GM19240 (cell line): ENCODE measurements at regions not wholly inside any gene's neighbourhood (a gene's known extent, or its start where the extent isn't known, plus 50 kb on each side); places are given as distances from the start of the nearest gene placed in this dataset.

Experiments used
- DNase-seq: peaks from one replicate; pipeline ENCODE4 v3.0.0; 2011; ENCODE audit warnings: low spot score; ENCODE audit not compliant: insufficient read length

DNA sequence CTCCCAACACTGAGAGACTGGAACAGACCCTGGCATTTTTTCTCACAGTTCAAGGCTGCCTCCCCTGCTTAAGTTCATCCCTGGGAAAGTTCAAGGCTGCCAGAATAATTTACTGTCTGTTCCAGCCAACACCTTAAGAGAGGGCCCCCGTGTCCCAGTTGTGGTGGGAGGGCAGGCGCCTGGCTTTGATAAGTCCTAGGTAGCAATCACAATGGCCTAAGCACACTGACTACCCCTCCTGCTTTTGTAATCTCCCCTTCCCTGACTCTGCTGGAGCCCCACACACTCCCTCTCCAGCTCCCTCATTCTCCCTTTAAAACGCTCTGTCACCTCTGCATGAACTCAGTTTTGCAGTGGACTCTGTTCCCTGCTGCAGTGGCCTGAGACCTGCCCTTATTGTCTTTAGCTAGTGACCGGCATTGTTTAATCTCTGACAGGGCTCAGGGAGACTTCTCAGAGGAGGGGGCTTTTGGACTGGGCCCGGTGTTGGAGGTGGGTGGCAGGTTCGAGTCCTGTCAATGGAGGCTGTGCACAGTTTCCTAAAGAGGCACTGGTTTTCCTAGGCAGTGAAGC is 507.2 kb downstream of the TBC1D22A start:
- no peak for DNase-seq

DNA sequence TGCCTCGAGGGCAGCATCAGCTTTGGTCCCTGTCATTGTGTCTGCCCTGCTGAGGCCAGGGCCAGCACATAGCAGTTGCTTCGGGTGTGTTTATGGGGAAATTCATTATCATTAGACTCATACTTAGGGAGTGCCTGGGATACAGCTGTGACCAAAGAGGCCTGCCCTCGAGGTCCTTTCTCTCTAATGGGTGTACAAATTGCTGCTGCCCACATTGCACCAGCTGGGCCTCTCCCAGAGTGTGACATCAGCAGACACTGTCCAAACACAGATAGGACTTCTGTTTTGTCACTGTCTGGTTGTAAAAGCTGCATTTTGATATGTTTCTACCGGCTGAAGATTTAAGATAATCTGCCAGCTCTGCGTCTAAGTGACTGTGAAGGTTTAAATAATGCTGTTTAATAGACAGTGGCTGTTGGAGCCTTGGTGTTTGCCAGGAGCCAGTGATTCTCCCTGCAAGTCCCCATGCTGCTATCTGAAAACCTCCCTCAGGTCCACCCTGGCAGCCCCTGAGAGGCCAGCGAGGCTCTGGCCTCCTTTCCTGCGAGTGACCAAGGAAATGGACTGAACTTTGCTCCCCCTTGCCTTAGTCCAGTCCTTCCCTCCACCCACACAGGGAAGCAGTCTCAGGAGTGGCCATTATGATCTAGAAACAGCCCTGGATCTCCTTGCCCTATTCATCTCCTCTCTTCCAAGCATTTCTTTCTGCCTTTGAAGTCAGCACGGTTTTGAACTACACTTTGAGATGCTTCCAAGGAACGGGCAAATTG is 505.2 kb downstream of the TBC1D22A start:
- no peak for DNase-seq

DNA sequence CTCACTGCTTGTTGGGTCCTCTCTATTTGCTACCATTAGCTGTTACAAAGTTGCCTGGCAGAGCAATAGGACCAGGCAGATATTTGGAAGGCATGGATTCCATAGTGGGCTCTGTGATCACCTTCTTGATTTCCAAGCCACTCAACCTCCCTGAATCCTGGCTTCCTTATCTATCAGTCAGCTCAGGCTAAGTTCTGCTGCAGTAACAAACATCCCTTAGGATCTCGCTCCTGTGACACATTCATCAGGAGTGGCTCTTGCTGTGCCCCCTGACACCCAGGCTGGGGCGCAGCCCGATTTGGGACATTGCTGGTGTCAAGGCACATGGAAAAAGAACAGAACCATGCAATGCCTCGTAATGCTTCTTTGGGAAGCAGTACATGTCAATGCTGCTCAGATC is 503.9 kb downstream of the TBC1D22A start:
- DNase-seq = no peak

DNA sequence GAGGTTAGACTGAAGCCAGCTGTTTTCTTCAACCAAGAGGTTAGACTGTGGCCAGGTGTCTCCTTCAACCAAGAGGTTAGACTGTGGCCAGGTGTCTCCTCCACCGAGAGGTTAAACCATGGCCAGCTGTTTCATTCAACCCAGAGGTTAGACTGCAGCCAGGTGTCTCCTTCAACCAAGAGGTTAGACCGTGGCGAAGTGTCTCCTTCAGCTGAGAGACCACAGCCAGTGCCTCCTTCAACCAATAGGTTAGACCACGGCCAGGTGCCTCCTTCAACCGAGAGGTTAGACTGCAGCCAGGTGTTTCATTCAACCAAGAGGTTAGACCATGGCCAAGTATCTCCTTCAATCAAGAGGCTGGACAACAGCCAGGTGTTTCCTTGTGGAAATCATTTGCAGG is 498.1 kb downstream of the TBC1D22A start:
- no peak for DNase-seq

DNA sequence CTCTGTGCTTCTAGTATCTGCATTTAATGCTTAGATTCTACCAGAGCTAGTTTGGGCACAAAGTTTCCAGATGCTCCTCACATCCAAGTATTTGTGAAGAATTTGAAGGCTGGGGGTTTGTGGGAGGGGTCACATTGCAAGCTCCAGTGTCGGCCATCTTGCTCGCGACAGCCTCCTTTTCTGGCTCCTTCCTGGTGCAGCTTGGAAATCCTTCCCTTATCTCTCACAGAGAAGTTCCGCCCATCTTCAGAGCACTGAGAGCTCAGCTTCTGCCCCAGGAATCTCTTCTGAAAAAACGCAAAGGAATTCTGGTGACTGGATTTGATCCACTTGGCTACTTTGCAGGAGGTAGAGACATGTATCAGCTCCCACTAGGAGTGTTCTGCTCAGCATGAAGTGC is 497.5 kb downstream of the TBC1D22A start:
- no peak for DNase-seq

DNA sequence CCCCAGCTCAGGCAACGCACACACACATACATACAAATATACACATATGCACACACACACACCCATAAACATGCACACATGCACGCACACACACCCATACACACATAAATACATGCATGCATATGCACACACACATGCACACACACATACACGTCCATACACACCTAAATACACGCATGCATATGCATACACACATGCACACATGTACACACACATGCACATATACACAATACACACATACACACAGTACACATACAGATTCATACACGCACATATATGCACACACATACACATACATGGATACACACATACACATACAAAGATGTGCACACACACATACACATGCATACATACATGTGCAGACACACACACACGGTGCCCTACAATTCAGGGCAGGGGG is 496.6 kb downstream of the TBC1D22A start:
- no peak for DNase-seq

DNA sequence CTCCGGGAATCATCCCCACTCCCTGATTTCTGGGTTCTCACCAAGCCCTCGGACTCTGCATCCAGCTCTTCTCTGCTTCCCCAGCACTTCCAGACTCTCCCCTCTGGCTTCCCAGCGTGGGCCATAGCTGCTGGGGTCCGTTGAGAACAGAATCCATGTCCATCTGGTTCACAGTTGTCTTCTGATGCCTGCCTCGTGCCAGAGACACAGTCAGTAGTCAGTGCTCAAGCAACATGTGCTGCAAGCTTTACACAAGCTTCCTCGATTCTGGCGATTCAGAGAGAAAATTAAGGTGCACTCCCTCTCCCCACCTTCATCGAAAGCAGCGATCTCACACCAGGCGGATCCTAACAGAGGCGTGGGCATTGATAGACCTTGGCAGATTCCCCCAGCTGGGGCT is 495.5 kb downstream of the TBC1D22A start:
- DNase-seq = no peak

DNA sequence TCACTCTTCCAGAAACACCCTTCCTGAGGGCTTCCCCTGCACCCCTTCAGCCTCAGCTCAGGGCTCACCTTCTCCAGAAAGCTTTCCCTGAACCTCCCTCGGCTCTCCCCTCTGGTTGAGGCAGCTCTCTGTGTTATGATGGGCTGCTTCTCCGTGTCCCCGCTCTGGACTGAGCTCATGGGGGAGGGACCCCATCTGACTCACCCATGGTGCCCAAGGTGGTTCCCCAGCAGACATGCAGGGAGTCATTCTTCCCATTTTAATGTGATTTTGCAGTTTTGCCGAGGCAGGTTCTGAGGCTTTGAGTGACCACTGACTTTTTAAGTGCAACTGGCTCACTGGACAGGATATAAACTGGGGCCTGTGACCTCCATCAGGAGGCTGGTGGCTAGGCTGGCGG is 495.1 kb downstream of the TBC1D22A start:
- no peak for DNase-seq

DNA sequence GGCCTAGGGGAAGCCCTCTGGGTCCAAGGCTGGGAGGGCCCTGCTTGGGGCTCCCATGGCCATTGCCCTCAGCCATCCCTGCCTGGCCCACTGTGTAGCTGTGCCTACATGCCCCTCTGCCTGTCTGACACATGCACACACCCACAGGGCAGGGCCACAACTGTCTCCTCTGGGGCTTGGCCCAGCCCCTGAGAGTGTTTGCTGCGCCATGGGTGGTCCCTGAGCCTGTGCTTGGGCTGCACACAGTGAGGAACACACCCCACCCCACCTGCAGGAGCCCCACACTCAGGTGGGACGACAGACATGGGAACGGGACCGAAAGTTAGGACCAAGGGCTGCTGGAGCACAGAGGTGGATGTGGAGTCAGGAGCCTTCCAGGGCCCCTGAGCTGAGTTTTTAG is 489.5 kb downstream of the TBC1D22A start:
- DNase-seq = no peak

DNA sequence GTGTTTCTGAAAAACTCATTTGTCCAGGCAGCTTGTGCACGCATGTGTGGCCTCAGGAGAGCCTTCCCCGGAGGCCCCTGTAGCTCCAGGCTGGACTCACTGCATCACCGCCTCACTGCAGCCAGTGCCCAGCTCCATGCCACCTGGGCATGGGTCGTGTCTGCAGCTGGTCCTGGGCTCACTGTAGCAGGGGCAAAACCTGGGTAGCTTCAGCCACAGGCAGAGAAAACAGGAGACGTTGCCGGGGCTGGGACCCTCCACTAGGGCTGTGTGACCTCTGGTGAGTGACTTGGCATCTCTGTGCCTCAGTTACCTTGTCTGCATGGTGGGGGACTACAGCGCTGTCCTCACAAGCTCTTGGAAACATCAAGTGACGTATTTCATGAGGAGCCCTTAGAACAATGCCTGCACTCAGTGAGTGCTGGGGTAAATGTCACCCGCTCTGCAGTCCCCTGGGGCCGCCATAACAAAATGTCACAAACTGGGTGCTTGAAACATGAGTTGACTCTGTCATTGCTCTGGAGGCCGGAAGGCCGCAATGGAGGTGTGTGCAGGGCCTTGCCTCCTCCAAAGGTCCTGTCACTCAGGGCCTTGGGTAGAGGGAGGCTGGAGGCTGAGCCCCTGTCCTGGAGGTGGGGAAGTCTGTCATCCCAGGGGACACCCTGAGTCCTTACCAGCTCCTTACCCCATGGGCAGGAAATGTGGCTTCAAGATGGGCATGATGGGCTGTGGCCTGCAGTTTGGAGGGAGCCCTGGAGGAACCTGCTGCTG is 488.7 kb downstream of the TBC1D22A start:
- DNase-seq = no peak

DNA sequence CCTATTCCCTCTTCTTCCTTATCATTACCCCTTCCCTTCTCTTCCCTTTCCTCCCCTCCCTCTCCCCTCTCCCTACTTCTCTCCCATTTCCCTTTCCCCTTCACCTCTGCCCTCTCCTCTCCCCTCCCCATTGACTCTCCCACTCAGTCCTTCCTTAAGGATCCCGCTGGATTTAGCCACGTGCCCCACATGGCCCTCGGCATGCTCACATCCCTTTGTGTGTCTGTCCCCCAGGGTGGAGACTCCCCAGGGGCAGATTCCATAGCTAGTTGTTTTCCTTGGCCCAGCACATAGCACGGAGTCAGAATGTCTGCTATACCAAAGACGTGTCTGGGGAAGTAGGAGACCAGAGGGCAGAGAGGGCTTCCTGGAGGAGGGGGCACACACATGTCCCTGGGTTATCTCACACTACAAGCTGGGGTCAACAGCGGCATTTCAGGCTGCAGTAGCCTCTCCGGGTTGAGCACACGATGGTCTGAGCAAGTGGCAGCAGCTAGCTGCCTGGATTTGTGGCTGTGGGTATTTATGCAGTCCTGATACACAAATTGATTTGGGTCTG is 487.0 kb downstream of the TBC1D22A start:
- no peak for DNase-seq

DNA sequence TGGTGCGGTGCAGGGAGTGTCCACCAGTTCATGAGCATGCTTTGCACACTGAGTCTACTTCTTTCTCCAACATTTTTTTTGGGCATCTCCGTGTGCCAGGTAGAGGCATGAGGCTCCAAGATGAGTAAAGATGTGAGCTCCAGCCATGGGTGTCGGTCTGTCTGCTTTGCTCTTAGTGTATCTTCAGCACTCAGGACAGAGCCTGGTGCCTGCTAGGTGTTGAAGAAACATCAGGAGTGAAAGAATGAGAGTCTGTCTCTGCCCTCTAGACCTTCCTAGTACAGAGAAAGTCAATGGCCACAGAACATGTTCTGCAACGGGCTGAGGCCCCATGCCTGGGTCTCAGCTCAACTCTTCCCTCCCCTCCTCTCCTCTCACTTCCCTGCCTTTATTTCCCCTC is 486.5 kb downstream of the TBC1D22A start:
- no peak for DNase-seq

DNA sequence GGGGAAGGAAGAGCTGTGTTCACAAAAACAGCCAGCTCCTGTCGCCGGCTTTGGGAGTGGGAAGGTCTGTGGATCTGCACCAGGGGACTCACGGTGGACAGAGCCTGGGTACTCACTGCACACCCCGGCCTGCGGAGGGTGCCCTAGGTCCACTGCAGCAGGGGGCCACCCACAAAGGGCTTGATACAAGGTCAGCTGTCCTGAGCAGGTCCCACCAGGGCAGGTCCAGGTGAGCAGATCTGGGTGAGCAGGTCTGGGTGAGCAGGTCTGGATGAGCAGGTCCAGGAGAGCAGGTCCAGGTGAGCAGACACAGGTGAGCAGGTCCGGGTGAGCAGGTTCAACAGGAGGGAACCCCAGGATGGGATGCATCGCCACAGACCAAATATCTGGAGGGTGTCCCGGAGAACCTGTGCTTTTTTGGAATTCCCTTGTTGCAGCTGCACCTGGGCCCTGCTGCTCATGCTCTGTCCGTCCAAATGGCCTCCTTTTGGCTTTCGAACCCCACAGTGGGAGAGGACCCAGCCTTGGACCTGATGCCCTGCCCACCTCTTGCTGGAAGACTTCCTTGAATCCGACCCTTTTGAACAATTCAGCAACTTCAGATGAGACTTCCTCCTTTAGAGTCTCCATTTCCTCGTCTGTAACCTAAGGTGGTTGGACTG is 485.3 kb downstream of the TBC1D22A start:
- no peak for DNase-seq

DNA sequence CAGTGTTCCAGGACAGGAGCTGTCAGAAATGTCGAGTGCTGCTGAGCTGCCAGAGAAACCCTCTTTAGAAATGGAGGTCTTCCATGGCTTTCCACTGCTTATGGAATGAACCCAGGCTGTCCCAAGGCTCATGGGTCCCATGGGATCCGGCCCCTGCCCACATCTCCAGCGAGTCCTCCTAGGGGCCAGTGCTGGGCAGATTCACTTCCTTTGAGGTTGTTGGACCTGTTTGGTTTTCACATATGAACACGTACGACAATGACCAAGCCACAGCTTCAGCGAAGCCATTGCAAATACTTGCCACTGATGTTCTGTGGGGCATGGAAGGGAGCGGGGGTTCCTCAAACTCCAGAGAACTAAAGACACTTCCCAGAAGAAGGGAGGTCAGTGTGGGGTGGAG is 483.3 kb downstream of the TBC1D22A start:
- no peak for DNase-seq

DNA sequence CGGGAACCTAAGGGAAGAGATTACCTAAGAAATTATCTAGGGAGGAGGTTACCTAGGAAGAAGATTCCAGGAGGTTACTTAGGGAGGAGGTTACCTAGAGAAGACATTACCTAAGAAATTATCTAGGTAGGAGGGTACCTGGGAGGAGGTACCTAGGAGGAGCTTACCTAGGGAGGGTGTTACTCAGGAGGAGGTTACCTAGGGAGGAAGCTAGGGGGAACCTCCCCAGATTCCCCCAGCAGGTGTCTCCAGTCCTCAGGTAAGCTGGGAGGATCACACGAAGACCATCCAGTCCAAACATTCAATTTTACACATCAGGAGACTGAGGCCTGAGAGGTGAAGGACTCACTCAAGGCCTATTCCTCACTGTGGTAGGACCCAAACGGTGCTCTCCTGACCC is 482.8 kb downstream of the TBC1D22A start:
- no peak for DNase-seq

DNA sequence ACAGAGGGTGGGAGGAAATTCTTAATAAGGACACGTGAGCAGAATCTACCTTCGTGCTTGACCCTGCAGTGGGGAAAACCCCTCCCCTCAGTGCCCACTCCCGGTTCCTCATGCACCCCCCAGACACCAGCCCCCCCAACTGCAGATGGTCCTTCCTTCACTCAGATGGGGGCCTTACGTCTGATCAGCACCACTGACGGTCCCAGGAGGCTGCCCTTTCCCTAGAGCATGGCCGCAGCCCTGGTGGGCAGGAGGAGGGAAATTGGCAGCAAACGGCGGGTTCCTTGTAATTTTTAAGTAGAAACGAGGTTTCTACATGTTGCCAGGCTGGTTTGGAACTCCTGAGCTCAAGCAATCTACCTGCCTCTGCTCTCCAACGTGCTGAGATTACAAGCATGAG is 477.7 kb downstream of the TBC1D22A start:
- DNase-seq = no peak

DNA sequence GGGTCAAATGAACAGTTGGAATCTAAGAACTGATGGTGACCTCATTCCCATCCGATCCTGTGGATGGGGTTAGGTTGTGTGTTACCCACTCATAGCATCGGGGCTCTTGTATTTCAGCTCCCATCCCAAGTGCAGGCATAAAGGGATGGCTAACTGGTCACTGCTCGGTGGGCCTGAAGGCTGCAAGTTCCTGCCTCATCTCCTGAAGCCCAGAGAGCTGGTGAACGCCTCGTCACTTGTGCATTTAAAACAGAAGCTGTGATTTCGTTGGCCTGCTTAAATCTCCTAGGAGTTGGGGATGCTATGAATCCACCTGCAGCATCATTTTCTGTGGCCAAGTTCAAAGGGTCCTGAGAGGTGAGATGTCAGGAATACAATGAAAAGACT is 477.0 kb downstream of the TBC1D22A start:
- DNase-seq = no peak

DNA sequence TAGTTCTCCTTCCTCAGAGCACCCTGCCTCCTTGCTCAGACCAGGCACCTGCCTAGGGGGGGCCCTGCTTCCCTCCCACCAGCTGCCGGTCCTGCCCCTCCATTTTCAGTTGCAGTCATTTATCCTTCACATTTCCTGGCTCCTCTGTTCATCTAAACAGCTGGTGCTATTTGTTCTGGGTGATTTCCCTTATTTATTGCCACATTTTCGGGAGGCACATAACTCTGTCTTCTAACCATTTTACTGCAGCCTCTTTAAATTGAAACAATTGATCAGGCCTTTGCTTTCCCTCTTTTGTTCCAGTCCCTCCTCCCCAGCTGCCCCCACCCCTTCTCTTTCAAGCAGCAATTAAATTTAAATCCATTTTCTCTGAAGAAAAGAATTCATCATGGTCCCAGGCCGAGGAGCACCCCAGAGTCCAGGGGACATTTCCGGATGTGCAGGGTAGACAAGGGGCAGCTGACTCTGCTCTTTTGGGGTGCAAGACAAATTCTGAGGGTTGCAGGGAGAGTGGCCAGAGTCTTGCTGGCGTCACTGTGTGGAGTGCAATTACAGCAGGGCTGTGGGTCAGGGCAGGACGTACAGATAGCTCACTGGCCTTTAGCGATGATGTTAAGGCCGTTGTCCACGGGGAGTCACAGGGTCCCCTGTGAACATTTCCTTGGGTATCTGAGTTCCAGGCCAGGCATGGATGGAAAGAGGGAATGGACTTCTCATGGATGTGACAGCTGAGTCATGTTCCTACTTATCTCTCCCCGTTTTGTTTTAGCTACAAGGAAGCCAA is 476.4 kb downstream of the TBC1D22A start:
- DNase-seq = no peak

DNA sequence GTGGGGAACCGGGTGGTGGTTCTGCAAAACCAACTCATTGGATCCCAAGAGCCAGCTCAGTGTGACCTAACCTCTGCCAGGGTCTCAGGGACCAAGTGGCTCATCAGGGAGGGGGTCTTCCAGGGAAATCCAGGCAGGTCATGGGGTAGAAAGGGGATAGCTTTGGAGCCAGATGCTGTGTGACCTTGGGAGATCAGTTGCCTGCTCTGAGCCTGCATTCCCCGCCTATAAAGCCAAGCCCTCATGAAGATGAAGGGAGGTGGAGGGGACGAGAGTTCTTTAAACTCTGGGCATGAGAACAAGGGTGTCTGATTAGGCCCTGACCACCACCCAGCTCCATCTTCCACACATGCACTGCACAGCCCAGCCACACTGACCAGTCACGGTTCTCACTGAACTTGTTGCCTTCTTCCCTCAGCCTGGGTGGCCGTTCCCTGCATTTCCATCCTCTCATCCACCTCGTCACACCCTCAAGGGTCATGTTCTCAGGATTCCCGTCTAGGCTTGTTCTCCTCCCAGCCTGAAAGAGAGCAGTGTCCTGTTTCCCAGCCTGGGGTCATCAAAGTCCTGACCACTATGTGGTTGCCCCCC is 475.5 kb downstream of the TBC1D22A start:
- DNase-seq = no peak

DNA sequence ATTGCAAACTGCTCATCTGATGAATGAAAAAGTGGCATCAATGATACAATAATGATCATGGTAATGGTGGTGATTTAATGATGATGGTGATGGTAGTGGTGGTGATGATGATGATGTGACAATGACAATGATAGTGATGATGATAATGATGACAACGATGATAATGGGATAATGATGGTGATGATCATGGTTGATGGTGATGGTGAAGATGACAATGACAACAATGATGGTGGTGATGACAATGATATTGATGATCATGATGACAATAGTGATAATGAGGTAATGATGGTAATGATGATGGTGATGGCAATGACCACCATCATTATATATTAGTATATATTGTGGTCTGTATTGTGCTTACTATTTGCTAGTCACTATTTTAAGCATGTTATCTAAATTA is 474.3 kb downstream of the TBC1D22A start:
- DNase-seq = no peak

DNA sequence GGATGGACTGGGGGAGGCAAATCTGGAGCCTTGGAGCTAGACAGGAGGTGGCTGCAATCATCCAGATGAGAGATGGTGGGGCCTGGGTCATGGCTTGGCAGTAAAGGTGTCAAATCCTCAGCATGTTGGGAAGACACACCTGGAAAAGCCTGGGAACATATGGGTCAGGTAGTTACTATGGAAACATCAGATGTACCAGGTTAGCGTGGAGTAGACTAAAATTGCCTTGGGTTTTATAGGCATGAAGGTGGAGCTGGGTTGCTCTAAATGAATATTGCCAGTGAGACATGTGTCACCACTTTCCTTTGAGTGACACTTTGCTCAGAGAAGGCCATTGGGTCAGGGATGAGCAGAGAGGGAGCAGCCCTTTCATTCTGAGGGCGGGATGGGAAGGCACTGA is 473.7 kb downstream of the TBC1D22A start:
- DNase-seq = no peak
